Esophagus squamous epithelium (tissue), 5 donors: ENCODE measurements at regions not wholly inside any gene's neighbourhood (a gene's known extent, or its start where the extent isn't known, plus 50 kb on each side); places are given as distances from the start of the nearest gene placed in this dataset.
"Not testable (repeated sequence)": the region's sequence is repeated elsewhere in the genome, so short reads cannot be mapped to it uniquely, and the experiment has no call there.

Source experiments
- DNase-seq: peaks from one replicate; lab custom pipeline; 2025; lab: John Stamatoyannopoulos, UW
- H3K27ac ChIP-seq, 4 donors: fragments of 200-600 bp; sonication (generic); one replicate each; pipeline ENCODE4 v1.5.1; 2016 to 2019; ENCODE audit warnings: mild to moderate bottlenecking in 1 of 4
- H3K27me3 ChIP-seq, 4 donors: fragments of 200-600 bp; sonication (generic); 1 replicate in 3 of 4; 2 replicates in 1 of 4; pipeline versions ENCODE4 v1.5.1 to v1.6.0; 2017 to 2021; ENCODE audit warnings: antibody characterized with exemption in 1 of 4
- H3K36me3 ChIP-seq, 3 donors: fragments of 200-600 bp; sonication (generic); one replicate each; pipeline ENCODE4 v1.5.1; 2016 to 2019
- H3K4me1 ChIP-seq, 3 donors: fragments of 200-600 bp; sonication (generic); one replicate each; pipeline ENCODE4 v1.5.1; 2017 to 2019
- H3K4me3 ChIP-seq, 4 donors: fragments of 200-600 bp; sonication (generic); 1 replicate in 3 of 4; 2 replicates in 1 of 4; pipeline ENCODE4 v1.5.1; 2016 to 2019; ENCODE audit warnings: mild to moderate bottlenecking in 2 of 4, moderate library complexity in 1 of 4
- H3K9me3 ChIP-seq, 3 donors: fragments of 200-600 bp; sonication (generic); one replicate each; pipeline ENCODE4 v1.5.1; 2016 to 2019
- POLR2A ChIP-seq, 4 donors: fragments of 450-650 bp; IDR thresholded peaks; one replicate each; pipeline ENCODE4 v1.6.1; 2017; ENCODE audit warnings: antibody characterized with exemption in 4 of 4, mild to moderate bottlenecking in 4 of 4, moderate library complexity in 3 of 4
- WGBS, 2 donors: methylation state at CpG; one replicate each; pipeline ENCODE4 v1.1.5; 2018; 5-methylcytosine and 5-hydroxymethylcytosine counted together
- intact Hi-C: fragments of 100-400 bp; cut with DNase I; formaldehyde crosslinking; loops from one replicate; pipeline ENCODE4 v1.15.0; 2022
- TF ChIP-seq, protein P1 (sequence below), 6 experiments: fragments of 450-650 bp in 4 of 6; fragments of 200-600 bp in 2 of 6; sonication (generic) in 2 of 6; IDR thresholded peaks; one replicate each; pipeline ENCODE4 v1.5.1; 2016 to 2019; ENCODE audit warnings: antibody characterized with exemption in 6 of 6, mild to moderate bottlenecking in 4 of 6, moderate library complexity in 4 of 6
- donor health status: DM: yes; HTN: yes; CAD: no.

DNA sequence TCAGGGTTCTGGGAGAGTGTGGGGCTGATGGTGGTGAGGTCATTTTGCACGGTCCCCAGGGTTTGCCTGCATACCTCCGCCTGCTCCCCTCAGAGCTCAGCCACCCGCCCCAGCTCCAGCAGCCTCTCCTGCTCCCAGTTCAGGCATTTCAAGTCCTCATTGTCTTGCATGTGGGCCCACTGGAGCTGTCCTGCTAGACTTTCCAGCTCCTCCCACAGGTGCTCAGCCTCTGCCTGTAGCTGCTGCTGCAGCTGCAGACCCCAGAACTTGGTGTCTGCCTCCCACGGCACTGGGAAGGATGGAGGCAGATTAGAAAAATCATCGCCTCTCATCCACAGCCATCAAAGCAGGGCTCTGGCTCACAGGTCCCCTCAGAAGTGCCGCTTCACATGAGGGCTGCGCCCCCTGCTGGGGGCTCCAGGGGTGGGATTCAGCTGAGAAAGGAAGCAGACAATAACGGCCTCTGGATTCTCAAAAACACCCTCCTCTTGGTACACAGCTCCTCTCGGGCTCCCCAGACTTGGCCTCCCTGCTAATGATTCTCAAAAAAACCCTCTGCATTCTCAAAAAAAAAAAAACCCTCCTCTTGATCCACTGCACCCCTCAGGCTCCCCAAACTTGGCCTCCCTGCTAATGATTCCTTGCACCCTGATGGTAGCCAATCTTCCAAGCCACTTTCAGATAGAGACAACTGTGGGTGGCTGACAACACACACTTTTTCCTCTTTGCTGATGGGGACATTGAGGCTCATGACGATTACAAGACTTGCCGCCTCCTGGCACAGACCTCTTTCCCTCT lies 89.3 kb upstream of the C2CD4B start:
- no peaks in the 10 kb centered on the region for H3K9me3 ChIP-seq
- H3K27ac ChIP-seq = no peak overlapping the region
- 44 to 60% methylated on average over 6 to 7 of the region's 11 CpGs for WGBS, 2 donors
- H3K27me3 ChIP-seq = peaks cover 0 to 7% (median 0%) of the 10 kb centered on the region in 4 donors
- H3K4me3 ChIP-seq = no peak overlapping the region
- no peaks in the 10 kb centered on the region for H3K4me1 ChIP-seq
- H3K36me3 ChIP-seq = no peaks in the 10 kb centered on the region
- no peak for TF ChIP-seq POLR2A (IDR thresholded peaks at IDR 0.05)
- TF ChIP-seq, protein P1, sequence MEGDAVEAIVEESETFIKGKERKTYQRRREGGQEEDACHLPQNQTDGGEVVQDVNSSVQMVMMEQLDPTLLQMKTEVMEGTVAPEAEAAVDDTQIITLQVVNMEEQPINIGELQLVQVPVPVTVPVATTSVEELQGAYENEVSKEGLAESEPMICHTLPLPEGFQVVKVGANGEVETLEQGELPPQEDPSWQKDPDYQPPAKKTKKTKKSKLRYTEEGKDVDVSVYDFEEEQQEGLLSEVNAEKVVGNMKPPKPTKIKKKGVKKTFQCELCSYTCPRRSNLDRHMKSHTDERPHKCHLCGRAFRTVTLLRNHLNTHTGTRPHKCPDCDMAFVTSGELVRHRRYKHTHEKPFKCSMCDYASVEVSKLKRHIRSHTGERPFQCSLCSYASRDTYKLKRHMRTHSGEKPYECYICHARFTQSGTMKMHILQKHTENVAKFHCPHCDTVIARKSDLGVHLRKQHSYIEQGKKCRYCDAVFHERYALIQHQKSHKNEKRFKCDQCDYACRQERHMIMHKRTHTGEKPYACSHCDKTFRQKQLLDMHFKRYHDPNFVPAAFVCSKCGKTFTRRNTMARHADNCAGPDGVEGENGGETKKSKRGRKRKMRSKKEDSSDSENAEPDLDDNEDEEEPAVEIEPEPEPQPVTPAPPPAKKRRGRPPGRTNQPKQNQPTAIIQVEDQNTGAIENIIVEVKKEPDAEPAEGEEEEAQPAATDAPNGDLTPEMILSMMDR (IDR thresholded peaks at IDR 0.05) = peak; percentile 31 to 74 (median 69)
- no peak for DNase-seq
- intact Hi-C loops = no loop called here

DNA sequence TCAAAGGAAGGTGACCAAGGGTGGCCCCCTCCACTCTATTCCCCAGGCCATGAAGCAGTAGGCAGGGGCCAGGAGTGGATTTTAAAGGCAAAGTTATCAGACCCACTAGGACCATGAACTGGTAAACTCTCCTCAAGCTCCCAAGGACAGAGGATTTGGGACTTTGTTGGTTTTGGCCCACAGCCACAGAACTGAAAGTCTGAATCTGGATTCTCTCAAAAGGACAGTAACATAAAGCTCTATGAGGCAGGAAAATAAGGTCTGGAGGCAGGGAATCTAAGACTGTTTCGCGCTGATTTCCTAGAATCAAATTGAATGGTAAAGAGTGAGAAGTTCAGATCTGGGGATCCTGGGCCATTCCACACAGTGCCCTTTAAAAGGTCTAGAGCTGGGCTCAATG lies 91.3 kb upstream of the C2CD4B start:
- H3K27ac ChIP-seq, H3K4me3 ChIP-seq, intact Hi-C loops, H3K36me3 ChIP-seq, H3K27me3 ChIP-seq, H3K4me1 ChIP-seq, DNase-seq: not testable (repeated sequence)
- 83 to 88% methylated on average over 2 of the region's 2 CpGs for WGBS, 2 donors
- peaks cover 0 to 11% (median 7%) of the 10 kb centered on the region in 3 donors for H3K9me3 ChIP-seq

DNA sequence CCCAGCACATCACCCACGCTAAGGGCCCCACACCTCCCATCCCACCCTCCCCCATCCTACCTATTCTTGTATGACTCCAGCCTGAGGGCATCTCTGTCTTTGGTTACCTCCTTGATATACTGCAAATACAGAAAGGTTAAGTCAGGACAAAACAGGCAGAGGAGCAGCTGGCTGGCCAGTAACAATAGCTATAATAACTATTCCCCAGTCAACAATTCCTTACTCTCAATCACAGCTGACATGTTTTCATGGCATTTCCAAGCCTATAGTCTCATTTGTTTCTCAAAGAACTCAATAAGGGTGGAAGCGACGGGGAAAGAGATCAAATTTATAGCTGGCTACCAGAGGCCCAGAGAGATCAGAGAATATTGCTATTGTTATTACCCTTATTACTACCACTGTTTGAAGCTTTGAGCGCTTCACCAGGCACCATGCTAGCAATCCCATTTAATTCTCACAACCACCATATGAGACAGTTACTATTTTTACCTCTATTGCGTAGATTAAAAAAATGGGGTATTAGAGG lies 93.0 kb upstream of the C2CD4B start:
- H3K27me3 ChIP-seq = peaks cover 0 to 7% (median 0%) of the 10 kb centered on the region in 4 donors
- H3K9me3 ChIP-seq = peaks cover 0 to 27% (median 22%) of the 10 kb centered on the region in 3 donors
- TF ChIP-seq POLR2A (IDR thresholded peaks at IDR 0.05) = no peak
- TF ChIP-seq, protein P1 (IDR thresholded peaks at IDR 0.05) = no peak
- no peaks in the 10 kb centered on the region for H3K4me1 ChIP-seq
- no peak overlapping the region for H3K27ac ChIP-seq
- 86 to 87% methylated on average over 5 of the region's 5 CpGs for WGBS, 2 donors
- DNase-seq = no peak
- intact Hi-C loops = no loop called here
- no peaks in the 10 kb centered on the region for H3K36me3 ChIP-seq
- no peak overlapping the region for H3K4me3 ChIP-seq

DNA sequence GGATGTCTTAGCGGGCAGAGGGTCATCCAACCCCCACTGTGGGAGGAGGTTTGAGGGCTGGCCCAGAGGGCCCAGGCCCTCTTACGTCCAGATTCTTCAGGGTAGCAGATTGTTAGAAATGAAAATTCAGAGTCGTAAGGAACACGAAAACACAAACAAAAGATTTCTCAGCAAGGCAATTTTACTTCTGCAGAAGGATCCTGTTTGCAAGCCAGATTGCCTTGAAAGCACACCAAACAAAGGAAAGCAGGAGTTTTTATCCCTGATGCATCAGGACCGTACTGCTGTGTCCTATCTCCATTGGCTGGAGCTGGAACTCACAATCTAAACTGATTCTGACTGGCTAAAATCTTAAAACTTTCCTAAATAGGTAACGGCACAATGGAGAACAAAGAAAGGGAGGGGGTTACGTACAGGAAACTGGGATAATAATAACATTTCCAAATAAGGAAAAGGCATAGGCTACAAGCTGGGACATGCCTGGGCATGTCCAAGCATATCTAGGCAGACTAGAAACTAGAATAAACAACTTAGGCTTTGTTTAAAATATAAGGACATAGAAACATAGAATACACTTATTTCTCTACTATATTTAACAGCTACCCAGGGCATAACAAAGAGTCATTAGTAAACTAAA lies 97.3 kb upstream of the C2CD4B start:
- WGBS, 2 donors = 85 to 87% methylated on average over 7 of the region's 7 CpGs
- H3K9me3 ChIP-seq = peaks cover 0 to 43% (median 30%) of the 10 kb centered on the region in 3 donors
- intact Hi-C loops = no loop called here

DNA sequence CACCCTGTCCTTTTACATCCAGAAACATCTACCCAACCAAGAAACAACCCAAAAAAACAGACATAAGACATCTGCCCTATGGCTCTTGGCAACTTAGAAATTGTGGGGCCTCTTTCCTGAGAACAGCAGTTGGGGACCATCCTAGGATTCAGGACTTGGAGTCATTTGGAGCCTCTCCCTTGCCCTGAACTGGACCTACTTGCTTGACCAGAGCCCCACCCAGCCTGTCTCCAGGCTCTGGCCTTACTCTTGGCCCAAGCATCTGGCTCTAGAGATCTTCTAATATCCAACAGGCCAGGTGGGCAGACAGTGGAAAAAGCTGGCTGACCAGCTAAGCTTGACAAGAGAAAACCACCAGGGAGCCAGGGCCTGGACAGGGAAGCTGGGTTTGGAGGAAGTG lies 99.1 kb upstream of the C2CD4B start:
- Histone ChIP-seq H3K36me3 (no peaks in the 10 kb centered on the region), H3K27ac (no peak overlapping the region), H3K4me3 (no peak overlapping the region), H3K27me3 (no peaks in the 10 kb centered on the region), H3K9me3 (peaks cover 0 to 60% (median 40%) of the 10 kb centered on the region in 3 donors), H3K4me1 (no peaks in the 10 kb centered on the region)
- DNase-seq = no peak
- intact Hi-C loops = no loop called here
- no peak for TF ChIP-seq POLR2A (IDR thresholded peaks at IDR 0.05)
- TF ChIP-seq, protein P1 (IDR thresholded peaks at IDR 0.05) = no peak

More for the DNA sequence above, 97.3 kb upstream of the C2CD4B start:
- H3K4me1 ChIP-seq = no peaks in the 10 kb centered on the region
- H3K27me3 ChIP-seq = no peaks in the 10 kb centered on the region
- H3K4me3 ChIP-seq = no peak overlapping the region
- TF ChIP-seq, protein P1 (IDR thresholded peaks at IDR 0.05) = no peak
- no peak for TF ChIP-seq POLR2A (IDR thresholded peaks at IDR 0.05)
- H3K27ac ChIP-seq = no peak overlapping the region
- no peak for DNase-seq
- H3K36me3 ChIP-seq = no peaks in the 10 kb centered on the region
